ENCODE measurements at regions not wholly inside any gene's neighbourhood (a gene's known extent, or its start where the extent isn't known, plus 50 kb on each side); places are given as distances from the start of the nearest gene placed in this dataset.

DNA sequence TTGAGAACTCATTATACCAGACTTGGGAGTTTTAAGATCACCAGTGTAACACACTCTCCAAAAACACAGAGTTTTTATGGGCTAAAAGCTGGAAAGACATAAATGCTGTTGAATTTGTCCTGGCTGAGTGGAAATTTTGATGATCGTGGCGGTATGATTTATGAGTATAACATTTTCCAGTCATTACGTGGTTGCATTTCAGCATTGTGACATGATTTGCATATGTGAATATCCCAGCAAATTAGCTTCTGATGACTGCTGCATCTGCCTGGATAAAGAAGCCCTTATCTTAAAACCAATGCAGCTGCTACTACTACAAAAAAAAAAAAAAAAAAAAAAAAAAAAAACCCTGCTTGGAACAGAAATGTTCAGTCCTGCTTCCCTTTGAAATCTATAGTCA, 850.9 kb downstream of the TFAP2A start:
- intact Hi-C loops (cut with DNase I; ENCODE audit: low total_unique reads), result no loop called here
- H3K4me1 ChIP-seq, result no peaks in the 10 kb centered on the region
- H3K36me3 ChIP-seq, result no peaks in the 10 kb centered on the region
- no peak for TF ChIP-seq CTCF (IDR thresholded peaks at IDR 0.05)
- H3K9me3 ChIP-seq, result no peaks in the 10 kb centered on the region
- no peak overlapping the region for H3K27ac ChIP-seq
- no peak for DNase-seq
- no peaks in the 10 kb centered on the region for H3K27me3 ChIP-seq
- H3K4me3 ChIP-seq, result no peak overlapping the region

GRCh38 chr6:9563568-9563967, 851.3 kb downstream of the TFAP2A start:
- DNase-seq, result no peak
- TF ChIP-seq POLR2A (IDR thresholded peaks at IDR 0.05), result no peak
- no peak for TF ChIP-seq CTCF (IDR thresholded peaks at IDR 0.05)
- Histone ChIP-seq H3K9me3 (no peaks in the 10 kb centered on the region), H3K36me3 (no peaks in the 10 kb centered on the region), H3K4me1 (no peaks in the 10 kb centered on the region), H3K27ac (no peak overlapping the region), H3K27me3 (no peaks in the 10 kb centered on the region), H3K4me3 (no peak overlapping the region)
- intact Hi-C loops (cut with DNase I; ENCODE audit: low total_unique reads), result no loop called here

DNA sequence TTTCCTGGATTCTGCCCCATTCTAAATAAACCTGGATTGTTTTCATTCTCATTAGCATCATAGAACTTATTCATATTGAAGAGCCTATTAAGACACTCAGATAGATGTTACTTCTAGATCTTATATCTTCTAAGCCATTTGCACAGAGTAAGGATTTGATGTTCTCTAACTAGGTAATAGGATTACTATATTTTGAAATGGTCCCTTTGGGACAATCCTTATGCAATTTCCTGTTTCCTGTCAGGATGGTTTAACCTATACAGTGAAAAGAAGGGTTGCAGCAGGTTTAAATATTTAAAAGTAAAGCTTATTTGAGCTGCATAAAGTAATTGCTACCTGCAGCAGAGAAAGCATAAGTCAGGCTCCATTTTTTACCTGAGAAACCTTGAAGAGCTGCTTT, 860.1 kb downstream of the TFAP2A start:
- intact Hi-C loops (cut with DNase I; ENCODE audit: low total_unique reads), result no loop called here

GRCh38 chr6:9554323-9554722, 860.6 kb downstream of the TFAP2A start:
- Histone ChIP-seq H3K27me3 (no peaks in the 10 kb centered on the region), H3K36me3 (no peaks in the 10 kb centered on the region), H3K4me3 (no peak overlapping the region), H3K9me3 (no peaks in the 10 kb centered on the region), H3K4me1 (no peaks in the 10 kb centered on the region), H3K27ac (no peak overlapping the region)
- intact Hi-C loops (cut with DNase I; ENCODE audit: low total_unique reads), result no loop called here
- TF ChIP-seq POLR2A (IDR thresholded peaks at IDR 0.05), result no peak
- no peak for TF ChIP-seq CTCF (IDR thresholded peaks at IDR 0.05)
- no peak for DNase-seq

More for the DNA sequence above, 860.1 kb downstream of the TFAP2A start:
- TF ChIP-seq CTCF (IDR thresholded peaks at IDR 0.05) (no peak), POLR2A (IDR thresholded peaks at IDR 0.05) (no peak)
- no peak for DNase-seq
- Histone ChIP-seq H3K27me3 (no peaks in the 10 kb centered on the region), H3K9me3 (no peaks in the 10 kb centered on the region), H3K4me1 (no peaks in the 10 kb centered on the region), H3K27ac (no peak overlapping the region), H3K36me3 (no peaks in the 10 kb centered on the region), H3K4me3 (no peak overlapping the region)

DNA sequence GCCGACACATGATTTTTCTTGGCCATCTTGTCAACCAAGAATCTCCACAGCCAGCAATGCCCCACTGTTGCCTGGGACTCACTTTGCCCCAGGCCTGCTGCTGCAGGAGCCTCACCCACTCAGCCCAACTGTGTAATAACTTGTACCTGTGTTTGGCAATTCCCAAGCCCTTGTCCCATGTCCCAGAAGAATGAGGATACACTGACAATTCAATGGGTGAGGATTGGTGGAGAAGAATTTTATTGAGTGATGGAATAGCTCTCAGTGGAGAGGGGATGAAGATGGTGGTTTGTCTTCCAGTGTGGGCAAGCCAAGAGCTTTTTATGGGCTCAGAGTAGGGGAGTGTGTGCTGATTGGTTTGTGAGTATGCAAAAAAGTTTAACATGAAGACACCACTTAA, 861.9 kb downstream of the TFAP2A start:
- intact Hi-C loops (cut with DNase I; ENCODE audit: low total_unique reads), result no loop called here
- no peaks in the 10 kb centered on the region for H3K4me1 ChIP-seq
- no peaks in the 10 kb centered on the region for H3K36me3 ChIP-seq
- H3K27ac ChIP-seq, result no peak overlapping the region
- DNase-seq, result no peak
- no peaks in the 10 kb centered on the region for H3K9me3 ChIP-seq
- H3K27me3 ChIP-seq, result no peaks in the 10 kb centered on the region
- H3K4me3 ChIP-seq, result no peak overlapping the region
- TF ChIP-seq POLR2A (IDR thresholded peaks at IDR 0.05) (no peak), CTCF (IDR thresholded peaks at IDR 0.05) (no peak)

Data from uterus (tissue), 3 donors.